GM12892 (cell line): ENCODE measurements at regions not wholly inside any gene's neighbourhood (a gene's known extent, or its start where the extent isn't known, plus 50 kb on each side); places are given as distances from the start of the nearest gene placed in this dataset.

Experiments used
- POLR2A ChIP-seq: IDR thresholded peaks from 2 replicates; pipeline ENCODE4 v1.6.1; 2011; ENCODE audit warnings: low read depth, low read length, control low read depth
- TAF1 ChIP-seq: IDR thresholded peaks from 2 replicates; pipeline ENCODE4 v1.6.1; 2011; ENCODE audit warnings: low read depth, mild to moderate bottlenecking, control low read depth, low read length, borderline replicate concordance

DNA sequence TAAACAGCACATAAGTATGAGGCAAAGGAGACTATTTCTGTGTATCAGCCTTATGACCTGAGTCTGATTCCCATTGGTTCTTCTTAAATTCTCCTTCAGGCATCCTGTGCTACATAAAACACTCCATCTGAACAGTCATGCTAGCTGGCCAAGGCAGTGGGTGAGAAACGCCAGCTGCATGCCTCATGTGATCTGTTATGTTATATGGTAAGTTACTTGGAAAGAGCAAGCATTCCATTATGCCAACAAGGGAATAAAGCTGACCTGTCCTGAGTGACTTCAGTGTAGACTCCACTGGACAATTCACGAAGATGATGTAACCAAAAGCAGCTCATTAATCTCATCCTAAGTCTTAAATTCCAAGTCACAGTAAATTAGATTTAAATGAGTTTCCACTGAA is 216.5 kb upstream of the FN1 start:
- TF ChIP-seq POLR2A: no peak
- TF ChIP-seq TAF1: no peak
